ENCODE measurements at regions not wholly inside any gene's neighbourhood (a gene's known extent, or its start where the extent isn't known, plus 50 kb on each side); places are given as distances from the start of the nearest gene placed in this dataset.

- Histone ChIP-seq H3K27ac (ENCODE audit: low read depth, low read length) (no peak overlapping the region), H3K4me1 (ENCODE audit: control insufficient read depth, insufficient read depth, low read length) (no peaks in the 10 kb centered on the region), H3K27me3 (ENCODE audit: control insufficient read depth, insufficient read depth, low read length) (no peaks in the 10 kb centered on the region), H3K9ac (ENCODE audit: low read length) (no peak overlapping the region), H3K4me3 (ENCODE audit: low read length) (no peak overlapping the region), H3K36me3 (ENCODE audit: control insufficient read depth, insufficient read depth, low read length) (no peaks in the 10 kb centered on the region)
Observed at GRCh38 chr6:167525774-167526173, 200.9 kb downstream of the TTLL2 start.

GRCh38 chr6:167526465-167527368, 201.8 kb downstream of the TTLL2 start:
- no peaks in the 10 kb centered on the region for H3K4me1 ChIP-seq (ENCODE audit: control insufficient read depth, insufficient read depth, low read length)
- no peak overlapping the region for H3K4me3 ChIP-seq (ENCODE audit: low read length)
- no peak overlapping the region for H3K9ac ChIP-seq (ENCODE audit: low read length)
- H3K36me3 ChIP-seq (ENCODE audit: control insufficient read depth, insufficient read depth, low read length) = no peaks in the 10 kb centered on the region
- H3K27me3 ChIP-seq (ENCODE audit: control insufficient read depth, insufficient read depth, low read length) = no peaks in the 10 kb centered on the region
- H3K27ac ChIP-seq (ENCODE audit: low read depth, low read length) = no peak overlapping the region

- no peak overlapping the region for H3K9ac ChIP-seq (ENCODE audit: low read length)
- no peaks in the 10 kb centered on the region for H3K4me1 ChIP-seq (ENCODE audit: control insufficient read depth, insufficient read depth, low read length)
- no peak overlapping the region for H3K27ac ChIP-seq (ENCODE audit: low read depth, low read length)
- no peaks in the 10 kb centered on the region for H3K36me3 ChIP-seq (ENCODE audit: control insufficient read depth, insufficient read depth, low read length)
- no peaks in the 10 kb centered on the region for H3K27me3 ChIP-seq (ENCODE audit: control insufficient read depth, insufficient read depth, low read length)
- no peak overlapping the region for H3K4me3 ChIP-seq (ENCODE audit: low read length)
Observed at GRCh38 chr6:167528239-167528638, 203.4 kb downstream of the TTLL2 start.

- Histone ChIP-seq H3K27me3 (ENCODE audit: control insufficient read depth, insufficient read depth, low read length) (no peaks in the 10 kb centered on the region), H3K4me3 (ENCODE audit: low read length) (no peak overlapping the region), H3K4me1 (ENCODE audit: control insufficient read depth, insufficient read depth, low read length) (no peaks in the 10 kb centered on the region), H3K36me3 (ENCODE audit: control insufficient read depth, insufficient read depth, low read length) (no peaks in the 10 kb centered on the region), H3K27ac (ENCODE audit: low read depth, low read length) (no peak overlapping the region), H3K9ac (ENCODE audit: low read length) (no peak overlapping the region)
Observed at GRCh38 chr6:167528976-167529375, 204.1 kb downstream of the TTLL2 start.

- H3K27ac ChIP-seq (ENCODE audit: low read depth, low read length) = no peak overlapping the region
- no peaks in the 10 kb centered on the region for H3K36me3 ChIP-seq (ENCODE audit: control insufficient read depth, insufficient read depth, low read length)
- H3K4me3 ChIP-seq (ENCODE audit: low read length) = no peak overlapping the region
- no peaks in the 10 kb centered on the region for H3K4me1 ChIP-seq (ENCODE audit: control insufficient read depth, insufficient read depth, low read length)
- H3K27me3 ChIP-seq (ENCODE audit: control insufficient read depth, insufficient read depth, low read length) = no peaks in the 10 kb centered on the region
- H3K9ac ChIP-seq (ENCODE audit: low read length) = no peak overlapping the region
Observed at GRCh38 chr6:167529444-167530335, 204.8 kb downstream of the TTLL2 start.

GRCh38 chr6:167530951-167531350, 206.1 kb downstream of the TTLL2 start:
- no peaks in the 10 kb centered on the region for H3K27me3 ChIP-seq (ENCODE audit: control insufficient read depth, insufficient read depth, low read length)
- no peak overlapping the region for H3K27ac ChIP-seq (ENCODE audit: low read depth, low read length)
- no peaks in the 10 kb centered on the region for H3K4me1 ChIP-seq (ENCODE audit: control insufficient read depth, insufficient read depth, low read length)
- H3K4me3 ChIP-seq (ENCODE audit: low read length) = no peak overlapping the region
- no peaks in the 10 kb centered on the region for H3K36me3 ChIP-seq (ENCODE audit: control insufficient read depth, insufficient read depth, low read length)
- no peak overlapping the region for H3K9ac ChIP-seq (ENCODE audit: low read length)

- Histone ChIP-seq H3K27me3 (ENCODE audit: control insufficient read depth, insufficient read depth, low read length) (no peaks in the 10 kb centered on the region), H3K27ac (ENCODE audit: low read depth, low read length) (no peak overlapping the region)
Observed at GRCh38 chr6:167532410-167533288, 207.8 kb downstream of the TTLL2 start.

GRCh38 chr6:167533851-167534250, 209.0 kb downstream of the TTLL2 start:
- no peaks in the 10 kb centered on the region for H3K27me3 ChIP-seq (ENCODE audit: control insufficient read depth, insufficient read depth, low read length)
- no peak overlapping the region for H3K27ac ChIP-seq (ENCODE audit: low read depth, low read length)
- H3K4me1 ChIP-seq (ENCODE audit: control insufficient read depth, insufficient read depth, low read length) = no peaks in the 10 kb centered on the region
- no peaks in the 10 kb centered on the region for H3K36me3 ChIP-seq (ENCODE audit: control insufficient read depth, insufficient read depth, low read length)
- H3K9ac ChIP-seq (ENCODE audit: low read length) = no peak overlapping the region
- no peak overlapping the region for H3K4me3 ChIP-seq (ENCODE audit: low read length)

More at GRCh38 chr6:167532410-167533288, 207.8 kb downstream of the TTLL2 start:
- Histone ChIP-seq H3K4me3 (ENCODE audit: low read length) (no peak overlapping the region), H3K9ac (ENCODE audit: low read length) (no peak overlapping the region), H3K4me1 (ENCODE audit: control insufficient read depth, insufficient read depth, low read length) (no peaks in the 10 kb centered on the region), H3K36me3 (ENCODE audit: control insufficient read depth, insufficient read depth, low read length) (no peaks in the 10 kb centered on the region)

- H3K4me3 ChIP-seq (ENCODE audit: low read length) = no peak overlapping the region
- no peak overlapping the region for H3K27ac ChIP-seq (ENCODE audit: low read depth, low read length)
- no peak overlapping the region for H3K9ac ChIP-seq (ENCODE audit: low read length)
- no peaks in the 10 kb centered on the region for H3K4me1 ChIP-seq (ENCODE audit: control insufficient read depth, insufficient read depth, low read length)
- no peaks in the 10 kb centered on the region for H3K36me3 ChIP-seq (ENCODE audit: control insufficient read depth, insufficient read depth, low read length)
- H3K27me3 ChIP-seq (ENCODE audit: control insufficient read depth, insufficient read depth, low read length) = no peaks in the 10 kb centered on the region
Observed at GRCh38 chr6:167537816-167538215, 212.9 kb downstream of the TTLL2 start.

GRCh38 chr6:167538746-167539145, 213.9 kb downstream of the TTLL2 start:
- no peaks in the 10 kb centered on the region for H3K4me1 ChIP-seq (ENCODE audit: control insufficient read depth, insufficient read depth, low read length)
- no peaks in the 10 kb centered on the region for H3K36me3 ChIP-seq (ENCODE audit: control insufficient read depth, insufficient read depth, low read length)
- no peak overlapping the region for H3K4me3 ChIP-seq (ENCODE audit: low read length)
- H3K27ac ChIP-seq (ENCODE audit: low read depth, low read length) = no peak overlapping the region
- no peaks in the 10 kb centered on the region for H3K27me3 ChIP-seq (ENCODE audit: control insufficient read depth, insufficient read depth, low read length)
- H3K9ac ChIP-seq (ENCODE audit: low read length) = no peak overlapping the region

GRCh38 chr6:167540796-167541195, 215.9 kb downstream of the TTLL2 start:
- Histone ChIP-seq H3K27ac (ENCODE audit: low read depth, low read length) (no peak overlapping the region), H3K36me3 (ENCODE audit: control insufficient read depth, insufficient read depth, low read length) (no peaks in the 10 kb centered on the region), H3K4me3 (ENCODE audit: low read length) (no peak overlapping the region), H3K27me3 (ENCODE audit: control insufficient read depth, insufficient read depth, low read length) (no peaks in the 10 kb centered on the region), H3K4me1 (ENCODE audit: control insufficient read depth, insufficient read depth, low read length) (no peaks in the 10 kb centered on the region), H3K9ac (ENCODE audit: low read length) (no peak overlapping the region)

GRCh38 chr6:167541544-167541943, 216.7 kb downstream of the TTLL2 start:
- Histone ChIP-seq H3K27ac (ENCODE audit: low read depth, low read length) (no peak overlapping the region), H3K9ac (ENCODE audit: low read length) (no peak overlapping the region), H3K4me3 (ENCODE audit: low read length) (no peak overlapping the region), H3K27me3 (ENCODE audit: control insufficient read depth, insufficient read depth, low read length) (no peaks in the 10 kb centered on the region), H3K4me1 (ENCODE audit: control insufficient read depth, insufficient read depth, low read length) (no peaks in the 10 kb centered on the region), H3K36me3 (ENCODE audit: control insufficient read depth, insufficient read depth, low read length) (no peaks in the 10 kb centered on the region)

Measured in rectal smooth muscle tissue (tissue), 1 donor.